Osteocyte (in vitro differentiated cells): ENCODE measurements at regions not wholly inside any gene's neighbourhood (a gene's known extent, or its start where the extent isn't known, plus 50 kb on each side); places are given as distances from the start of the nearest gene placed in this dataset.

ENCODE experiments used
- DNase-seq: peaks from one replicate; pipeline ENCODE4 v3.0.0; 2021; ENCODE audit warnings: mixed read lengths; ENCODE audit not compliant: unreplicated experiment; ENCODE audit errors: extremely low spot score
- H3K27ac Mint-ChIP-seq: one replicate; pipeline ENCODE4 v1.8.0; 2021; ENCODE audit warnings: mild to moderate bottlenecking, mixed read lengths; ENCODE audit not compliant: unreplicated experiment
- H3K27me3 Mint-ChIP-seq: one replicate; pipeline ENCODE4 v1.8.0; 2021; ENCODE audit warnings: mixed read lengths; ENCODE audit not compliant: unreplicated experiment
- H3K36me3 Mint-ChIP-seq: one replicate; pipeline ENCODE4 v1.8.0; 2021; ENCODE audit warnings: mixed read lengths; ENCODE audit not compliant: unreplicated experiment
- H3K4me1 Mint-ChIP-seq: one replicate; pipeline ENCODE4 v1.8.0; 2021; ENCODE audit warnings: mixed read lengths; ENCODE audit not compliant: unreplicated experiment
- H3K4me3 Mint-ChIP-seq: one replicate; pipeline ENCODE4 v1.8.0; 2021; ENCODE audit warnings: mild to moderate bottlenecking, moderate library complexity, mixed read lengths; ENCODE audit not compliant: unreplicated experiment
- H3K9me3 Mint-ChIP-seq: one replicate; pipeline ENCODE4 v1.8.0; 2021; ENCODE audit warnings: mixed read lengths; ENCODE audit not compliant: unreplicated experiment
- CTCF ChIP-seq: fragments of 200-600 bp; sonication (generic); IDR thresholded peaks from 2 replicates; pipeline ENCODE4 v1.5.0; 2021; ENCODE audit warnings: antibody characterized with exemption, mild to moderate bottlenecking, moderate library complexity

GRCh38 chr11:95692526-95693260 lies 96.9 kb downstream of the FAM76B start:
- no peak for DNase-seq
- Mint-ChIP-seq H3K4me1 (peaks cover 2% of the 10 kb centered on the region), H3K4me3 (no peak overlapping the region), H3K27me3 (peaks cover under 1% of the 10 kb centered on the region), H3K36me3 (peaks cover 2% of the 10 kb centered on the region), H3K9me3 (no peaks in the 10 kb centered on the region), H3K27ac (no peak overlapping the region)
- no peak for TF ChIP-seq CTCF

- peaks cover 2% of the 10 kb centered on the region for H3K27me3 Mint-ChIP-seq
- H3K36me3 Mint-ChIP-seq: peaks cover 2% of the 10 kb centered on the region
- H3K9me3 Mint-ChIP-seq: no peaks in the 10 kb centered on the region
- no peak overlapping the region for H3K4me3 Mint-ChIP-seq
- no peak for TF ChIP-seq CTCF
- no peak for DNase-seq
- no peak overlapping the region for H3K27ac Mint-ChIP-seq
- H3K4me1 Mint-ChIP-seq: peaks cover 2% of the 10 kb centered on the region
Observed at GRCh38 chr11:95690100-95690499, 99.5 kb downstream of the FAM76B start.

GRCh38 chr11:95688501-95689222 lies 100.9 kb downstream of the FAM76B start:
- H3K27me3 Mint-ChIP-seq: peaks cover 2% of the 10 kb centered on the region
- peaks cover 2% of the 10 kb centered on the region for H3K4me1 Mint-ChIP-seq
- H3K4me3 Mint-ChIP-seq: no peak overlapping the region
- H3K9me3 Mint-ChIP-seq: no peaks in the 10 kb centered on the region
- H3K36me3 Mint-ChIP-seq: no peaks in the 10 kb centered on the region
- no peak overlapping the region for H3K27ac Mint-ChIP-seq
- no peak for TF ChIP-seq CTCF
- no peak for DNase-seq

GRCh38 chr11:95688015-95688414 lies 101.6 kb downstream of the FAM76B start:
- Mint-ChIP-seq H3K36me3 (no peaks in the 10 kb centered on the region), H3K4me3 (no peak overlapping the region), H3K4me1 (peaks cover 2% of the 10 kb centered on the region), H3K9me3 (no peaks in the 10 kb centered on the region), H3K27me3 (peaks cover 2% of the 10 kb centered on the region), H3K27ac (no peak overlapping the region)
- no peak for DNase-seq
- TF ChIP-seq CTCF: no peak

- no peak overlapping the region for H3K4me3 Mint-ChIP-seq
- peaks cover 2% of the 10 kb centered on the region for H3K27me3 Mint-ChIP-seq
- no peaks in the 10 kb centered on the region for H3K36me3 Mint-ChIP-seq
- no peaks in the 10 kb centered on the region for H3K9me3 Mint-ChIP-seq
- H3K27ac Mint-ChIP-seq: no peak overlapping the region
- H3K4me1 Mint-ChIP-seq: peaks cover 4% of the 10 kb centered on the region
- no peak for DNase-seq
- TF ChIP-seq CTCF: no peak
Observed at GRCh38 chr11:95686265-95686664, 103.3 kb downstream of the FAM76B start.
